ENCODE measurements at regions not wholly inside any gene's neighbourhood (a gene's known extent, or its start where the extent isn't known, plus 50 kb on each side); places are given as distances from the start of the nearest gene placed in this dataset.
"Not testable (repeated sequence)": the region's sequence is repeated elsewhere in the genome, so short reads cannot be mapped to it uniquely, and the experiment has no call there.

DNA sequence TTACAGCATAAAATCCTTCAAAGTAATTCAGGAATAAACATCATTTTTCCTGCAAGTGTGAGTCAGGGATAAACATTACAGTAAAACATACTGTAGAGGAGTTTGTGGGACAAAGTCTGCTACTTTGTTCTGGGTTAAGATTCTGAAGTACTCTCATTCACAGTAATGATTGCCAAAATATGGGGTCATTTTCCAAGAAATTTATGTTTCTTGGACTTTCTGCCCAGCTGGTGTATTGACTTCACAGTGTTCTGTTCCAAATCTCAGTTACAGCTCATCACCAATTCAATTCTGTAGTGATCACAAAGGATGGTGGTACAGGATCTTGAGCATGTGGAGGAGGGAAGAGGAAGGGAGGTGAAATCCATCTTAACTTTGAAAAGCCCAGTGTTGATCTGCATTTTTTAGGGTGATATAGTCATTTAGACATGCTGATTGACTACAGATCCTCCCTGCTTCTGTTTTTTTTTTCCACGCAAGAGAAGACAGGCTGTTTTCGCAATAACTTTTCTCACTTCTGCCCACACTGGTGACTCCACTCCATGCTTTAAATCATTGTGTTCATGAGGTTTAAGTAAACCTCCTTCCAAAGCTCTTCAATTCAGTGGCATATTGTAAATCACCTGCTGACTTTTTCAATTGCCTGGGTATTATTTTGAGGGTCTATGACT lies 60.4 kb upstream of the C1orf53 start:
- peak; percentile 24 for DNase-seq (ENCODE audit: low read depth)
- TF ChIP-seq, protein P1, sequence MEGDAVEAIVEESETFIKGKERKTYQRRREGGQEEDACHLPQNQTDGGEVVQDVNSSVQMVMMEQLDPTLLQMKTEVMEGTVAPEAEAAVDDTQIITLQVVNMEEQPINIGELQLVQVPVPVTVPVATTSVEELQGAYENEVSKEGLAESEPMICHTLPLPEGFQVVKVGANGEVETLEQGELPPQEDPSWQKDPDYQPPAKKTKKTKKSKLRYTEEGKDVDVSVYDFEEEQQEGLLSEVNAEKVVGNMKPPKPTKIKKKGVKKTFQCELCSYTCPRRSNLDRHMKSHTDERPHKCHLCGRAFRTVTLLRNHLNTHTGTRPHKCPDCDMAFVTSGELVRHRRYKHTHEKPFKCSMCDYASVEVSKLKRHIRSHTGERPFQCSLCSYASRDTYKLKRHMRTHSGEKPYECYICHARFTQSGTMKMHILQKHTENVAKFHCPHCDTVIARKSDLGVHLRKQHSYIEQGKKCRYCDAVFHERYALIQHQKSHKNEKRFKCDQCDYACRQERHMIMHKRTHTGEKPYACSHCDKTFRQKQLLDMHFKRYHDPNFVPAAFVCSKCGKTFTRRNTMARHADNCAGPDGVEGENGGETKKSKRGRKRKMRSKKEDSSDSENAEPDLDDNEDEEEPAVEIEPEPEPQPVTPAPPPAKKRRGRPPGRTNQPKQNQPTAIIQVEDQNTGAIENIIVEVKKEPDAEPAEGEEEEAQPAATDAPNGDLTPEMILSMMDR (IDR thresholded peaks at IDR 0.05; ENCODE audit: insufficient read depth, low read length), result no peak
- H3K4me3 ChIP-seq (ENCODE audit: low read depth, low read length), result no peak overlapping the region

DNA sequence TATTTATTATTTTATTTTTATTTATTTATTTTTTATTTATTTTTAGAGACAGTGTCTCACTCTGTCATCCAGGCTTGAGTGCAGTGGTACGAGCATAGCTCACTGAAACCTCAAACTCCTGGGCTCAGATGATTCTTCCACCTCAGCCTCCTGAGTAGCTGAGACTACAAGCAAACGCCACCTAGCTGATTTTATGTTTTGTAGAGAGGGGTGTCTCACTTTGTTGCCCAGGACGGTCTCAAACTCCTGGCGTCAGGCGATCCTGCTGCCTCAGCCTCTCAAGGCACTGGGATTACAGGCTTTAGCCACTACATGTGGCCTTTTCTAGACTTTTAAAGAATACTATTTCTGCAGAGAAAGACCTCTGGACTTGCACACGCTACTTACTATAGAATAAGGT lies 61.3 kb upstream of the C1orf53 start:
- H3K4me3 ChIP-seq (ENCODE audit: low read depth, low read length), result no peak overlapping the region
- no peak for DNase-seq (ENCODE audit: low read depth)
- TF ChIP-seq, protein P1 (IDR thresholded peaks at IDR 0.05; ENCODE audit: insufficient read depth, low read length), result no peak

DNA sequence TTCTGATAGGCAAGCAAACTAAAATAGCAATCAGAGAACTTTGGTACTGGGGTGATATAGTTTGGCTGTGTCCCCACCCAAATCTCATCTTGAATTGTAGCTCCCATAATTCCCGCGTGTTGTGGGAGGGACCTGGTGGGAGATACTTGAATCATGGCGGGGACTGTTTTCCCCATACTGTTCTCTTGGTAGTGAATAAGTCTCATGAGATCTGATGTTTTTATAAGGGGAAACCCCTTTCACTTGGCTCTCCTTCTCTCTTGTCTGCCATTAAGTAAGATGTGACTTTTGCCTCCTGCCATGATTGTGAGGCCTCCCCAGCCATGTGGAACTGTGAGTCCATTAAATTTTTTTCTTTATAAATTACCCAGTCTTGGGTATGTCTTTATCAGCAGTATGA lies 62.6 kb upstream of the C1orf53 start:
- not testable (repeated sequence) for DNase-seq (ENCODE audit: low read depth); H3K4me3 ChIP-seq (ENCODE audit: low read depth, low read length)

DNA sequence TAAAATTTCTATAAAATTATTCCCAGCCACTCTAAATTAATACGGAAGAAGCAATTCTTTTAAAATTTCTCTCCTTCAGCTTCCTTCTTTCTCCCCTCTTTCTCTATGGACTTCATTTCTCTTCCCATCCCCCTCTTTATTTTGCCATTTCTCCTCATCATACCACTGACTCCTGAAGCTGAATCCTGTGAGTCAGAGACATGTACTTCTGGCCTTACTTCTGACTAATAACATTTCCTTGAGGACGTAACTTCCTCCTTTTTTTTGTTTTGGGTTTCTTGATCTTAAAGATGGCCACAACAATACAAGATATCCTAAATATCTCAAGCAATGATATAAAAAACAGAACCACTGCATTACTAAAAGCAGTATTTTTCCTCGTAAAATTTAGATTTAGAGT lies 63.6 kb upstream of the DENND1B start:
- H3K4me3 ChIP-seq (ENCODE audit: low read depth, low read length), result no peak overlapping the region
- TF ChIP-seq, protein P1 (IDR thresholded peaks at IDR 0.05; ENCODE audit: insufficient read depth, low read length), result no peak
- peak; percentile 68 for DNase-seq (ENCODE audit: low read depth)

DNA sequence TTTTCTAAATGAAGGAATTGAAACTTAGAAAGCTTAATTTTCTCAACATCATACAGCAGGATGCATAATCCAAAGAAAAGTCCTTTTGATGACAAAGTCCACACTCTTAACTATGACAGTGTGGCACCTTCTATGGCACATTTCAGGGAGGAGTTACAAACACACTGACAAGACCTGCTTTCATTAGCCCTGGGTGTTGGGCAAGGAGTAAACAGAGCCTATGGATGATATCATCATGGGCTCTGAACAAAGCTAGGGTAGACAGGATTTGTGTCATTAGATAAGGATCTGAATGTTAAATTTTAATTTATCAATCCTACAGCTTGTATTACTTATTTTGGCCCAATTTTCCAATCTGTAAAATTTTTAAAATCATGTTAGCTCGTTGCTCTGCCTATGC lies 62.6 kb upstream of the DENND1B start:
- H3K4me3 ChIP-seq (ENCODE audit: low read depth, low read length), result no peak overlapping the region
- DNase-seq (ENCODE audit: low read depth), result no peak
- TF ChIP-seq, protein P1 (IDR thresholded peaks at IDR 0.05; ENCODE audit: insufficient read depth, low read length), result no peak

DNA sequence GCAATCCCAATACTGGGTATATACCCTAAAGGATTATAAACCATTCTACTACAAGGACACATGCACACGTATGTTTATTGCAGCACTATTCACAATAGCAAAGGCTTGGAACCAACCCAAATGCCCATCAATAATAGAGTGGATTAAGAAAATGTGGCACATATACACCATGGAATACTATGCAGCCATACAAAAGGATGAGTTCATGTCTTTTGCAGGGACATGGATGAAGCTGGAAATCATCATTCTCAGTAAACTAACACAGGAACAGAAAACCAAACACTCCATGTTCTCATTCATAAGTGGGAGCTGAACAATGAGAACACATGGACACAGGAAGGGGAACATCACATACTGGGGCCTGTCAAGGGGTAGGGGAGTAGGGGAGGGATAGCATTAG lies 61.1 kb upstream of the DENND1B start:
- not testable (repeated sequence) for H3K4me3 ChIP-seq (ENCODE audit: low read depth, low read length); DNase-seq (ENCODE audit: low read depth)

DNA sequence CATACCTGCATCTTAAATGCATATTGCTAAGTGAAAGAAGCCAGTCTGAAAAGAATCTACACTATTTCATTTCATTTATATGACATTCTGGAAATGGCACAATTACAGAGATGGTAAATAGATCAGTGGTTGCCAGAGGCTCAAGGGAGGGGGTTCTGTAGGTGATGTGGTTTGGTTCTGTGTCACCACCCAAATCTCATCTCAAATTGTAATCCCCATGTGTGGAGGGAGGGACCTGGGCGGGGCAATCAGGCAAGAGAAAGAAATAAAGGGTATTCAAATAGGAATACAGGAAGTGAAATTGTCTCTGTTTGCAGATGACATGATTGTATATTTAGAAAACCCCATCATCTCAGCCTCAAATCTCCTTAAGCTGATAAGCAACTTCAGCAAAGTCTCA lies 53.7 kb upstream of the DENND1B start:
- not testable (repeated sequence) for DNase-seq (ENCODE audit: low read depth); H3K4me3 ChIP-seq (ENCODE audit: low read depth, low read length)

DNA sequence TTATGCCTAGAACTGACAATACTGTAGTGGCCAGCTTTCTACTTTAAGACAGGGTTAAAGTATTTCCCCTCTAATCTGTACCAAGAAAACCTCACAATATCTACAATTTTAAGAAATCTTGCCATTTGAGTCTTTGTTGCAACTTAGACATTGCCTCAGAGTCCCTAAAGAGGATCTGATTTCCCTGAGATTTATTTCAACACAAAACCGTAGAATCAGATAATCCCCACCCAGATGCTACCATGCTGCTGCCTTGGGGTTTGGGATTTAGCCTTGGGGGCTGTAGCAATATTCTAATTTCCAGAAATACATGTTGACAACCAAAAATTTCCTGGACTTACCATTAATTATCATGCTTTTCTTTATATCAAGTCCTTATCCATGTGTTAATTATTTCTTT lies 50.3 kb upstream of the DENND1B start:
- TF ChIP-seq, protein P1 (IDR thresholded peaks at IDR 0.05; ENCODE audit: insufficient read depth, low read length), result no peak
- DNase-seq (ENCODE audit: low read depth), result no peak
- no peak overlapping the region for H3K4me3 ChIP-seq (ENCODE audit: low read depth, low read length)
